22Rv1 (cell line): ENCODE measurements at regions not wholly inside any gene's neighbourhood (a gene's known extent, or its start where the extent isn't known, plus 50 kb on each side); places are given as distances from the start of the nearest gene placed in this dataset.

Experiments
- H3K27ac ChIP-seq: fragments of 450-650 bp; 2 replicates; pipeline ENCODE4 v1.5.1; 2017
- ZFX ChIP-seq: fragments of 450-650 bp; IDR thresholded peaks from 2 replicates; pipeline ENCODE4 v1.6.1; 2017; ENCODE audit warnings: antibody characterized with exemption, borderline replicate concordance
- TF ChIP-seq, protein P1 (sequence below): fragments of 450-650 bp; IDR thresholded peaks from 2 replicates; pipeline ENCODE4 v1.5.1; 2017; ENCODE audit warnings: mild to moderate bottlenecking

DNA sequence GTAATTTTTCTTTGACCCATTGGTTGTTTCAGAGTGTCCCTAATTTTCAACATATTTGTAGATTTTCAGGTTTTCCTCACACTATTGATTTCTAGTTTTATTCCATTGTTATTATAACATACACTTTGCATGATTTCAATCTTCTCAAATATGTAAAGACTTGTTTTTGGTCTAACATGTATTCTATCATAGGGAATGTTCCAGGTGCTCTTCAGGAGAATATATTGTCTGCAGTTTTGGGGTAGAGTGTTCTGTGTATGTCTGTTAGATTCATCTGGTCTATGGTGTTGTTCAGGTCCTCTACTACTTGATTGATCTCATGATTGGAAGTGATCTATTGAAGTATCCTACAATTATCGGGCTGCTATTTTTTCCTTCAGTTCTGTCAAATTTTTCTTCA is 440.9 kb upstream of the MIR17HG start:
- no peak for TF ChIP-seq ZFX
- TF ChIP-seq, protein P1, sequence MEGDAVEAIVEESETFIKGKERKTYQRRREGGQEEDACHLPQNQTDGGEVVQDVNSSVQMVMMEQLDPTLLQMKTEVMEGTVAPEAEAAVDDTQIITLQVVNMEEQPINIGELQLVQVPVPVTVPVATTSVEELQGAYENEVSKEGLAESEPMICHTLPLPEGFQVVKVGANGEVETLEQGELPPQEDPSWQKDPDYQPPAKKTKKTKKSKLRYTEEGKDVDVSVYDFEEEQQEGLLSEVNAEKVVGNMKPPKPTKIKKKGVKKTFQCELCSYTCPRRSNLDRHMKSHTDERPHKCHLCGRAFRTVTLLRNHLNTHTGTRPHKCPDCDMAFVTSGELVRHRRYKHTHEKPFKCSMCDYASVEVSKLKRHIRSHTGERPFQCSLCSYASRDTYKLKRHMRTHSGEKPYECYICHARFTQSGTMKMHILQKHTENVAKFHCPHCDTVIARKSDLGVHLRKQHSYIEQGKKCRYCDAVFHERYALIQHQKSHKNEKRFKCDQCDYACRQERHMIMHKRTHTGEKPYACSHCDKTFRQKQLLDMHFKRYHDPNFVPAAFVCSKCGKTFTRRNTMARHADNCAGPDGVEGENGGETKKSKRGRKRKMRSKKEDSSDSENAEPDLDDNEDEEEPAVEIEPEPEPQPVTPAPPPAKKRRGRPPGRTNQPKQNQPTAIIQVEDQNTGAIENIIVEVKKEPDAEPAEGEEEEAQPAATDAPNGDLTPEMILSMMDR = no peak

DNA sequence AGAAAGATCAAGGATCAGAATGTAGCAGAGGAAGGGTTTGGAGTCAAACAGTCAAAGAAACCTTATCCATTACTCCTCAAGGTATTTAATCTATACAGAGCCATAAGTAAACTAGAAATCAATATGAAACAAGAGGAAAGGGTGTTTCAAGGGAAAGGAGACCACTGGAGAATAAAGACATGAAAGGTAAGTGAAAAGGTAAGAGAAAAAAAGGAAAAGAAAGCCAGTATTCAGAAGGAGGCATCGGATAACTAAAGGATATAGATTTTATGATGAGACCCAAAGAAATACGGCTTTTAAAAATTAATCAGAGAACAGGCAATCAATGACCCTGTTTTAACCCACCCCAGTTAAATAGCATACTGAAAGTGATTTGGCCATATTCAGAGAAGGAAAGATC is 438.7 kb upstream of the MIR17HG start:
- no peak overlapping the region for H3K27ac ChIP-seq
- no peak for TF ChIP-seq ZFX
- TF ChIP-seq, protein P1 = no peak

More for the DNA sequence above, 440.9 kb upstream of the MIR17HG start:
- no peak overlapping the region for H3K27ac ChIP-seq

DNA sequence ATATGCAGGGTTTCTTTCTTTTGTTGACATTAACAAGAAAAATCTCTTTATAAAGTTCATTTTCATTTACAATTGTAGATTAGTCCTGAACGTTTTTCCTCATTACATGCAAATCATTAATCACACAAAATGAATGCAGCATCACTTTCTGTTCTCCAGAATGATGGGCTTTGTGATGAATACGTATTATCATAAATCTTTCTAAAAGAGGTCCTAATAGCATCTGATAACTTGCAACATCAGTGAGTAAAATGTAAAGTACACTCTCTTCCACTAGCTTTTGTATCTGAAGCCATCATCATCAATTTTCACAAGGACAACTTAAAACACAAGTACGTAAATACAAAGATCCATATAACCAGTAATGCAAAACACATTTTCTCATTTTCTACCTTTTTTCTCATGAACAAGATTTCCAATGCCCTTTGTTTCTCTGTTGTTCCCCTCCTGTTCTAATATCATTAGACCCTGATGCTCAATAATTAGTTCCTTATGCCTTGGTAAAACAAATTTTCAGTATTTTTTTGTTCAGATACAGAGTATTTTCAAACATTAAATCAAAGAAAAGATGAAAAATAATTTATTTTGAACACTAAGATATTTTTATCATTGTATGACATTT is 437.4 kb upstream of the MIR17HG start:
- H3K27ac ChIP-seq = no peak overlapping the region
- TF ChIP-seq, protein P1 = no peak
- TF ChIP-seq ZFX = no peak

DNA sequence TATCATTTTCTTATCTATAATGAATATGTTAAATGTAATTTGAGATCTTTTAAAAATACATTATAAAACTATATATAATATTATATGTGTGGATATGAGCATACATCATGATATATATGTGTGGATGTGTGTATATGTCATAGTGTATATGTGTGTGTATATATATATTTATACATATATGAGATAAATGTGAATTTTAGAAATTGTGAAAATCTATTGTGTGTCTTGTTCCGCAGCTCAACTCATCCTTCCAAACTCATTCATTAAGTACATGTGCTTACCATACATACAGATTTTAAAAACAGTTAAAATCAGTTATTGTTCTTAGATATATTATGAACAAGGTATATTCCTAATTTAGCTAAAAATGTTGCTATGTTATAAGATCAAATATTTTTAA is 435.2 kb upstream of the MIR17HG start:
- H3K27ac ChIP-seq = no peak overlapping the region
- TF ChIP-seq, protein P1 = no peak
- no peak for TF ChIP-seq ZFX

DNA sequence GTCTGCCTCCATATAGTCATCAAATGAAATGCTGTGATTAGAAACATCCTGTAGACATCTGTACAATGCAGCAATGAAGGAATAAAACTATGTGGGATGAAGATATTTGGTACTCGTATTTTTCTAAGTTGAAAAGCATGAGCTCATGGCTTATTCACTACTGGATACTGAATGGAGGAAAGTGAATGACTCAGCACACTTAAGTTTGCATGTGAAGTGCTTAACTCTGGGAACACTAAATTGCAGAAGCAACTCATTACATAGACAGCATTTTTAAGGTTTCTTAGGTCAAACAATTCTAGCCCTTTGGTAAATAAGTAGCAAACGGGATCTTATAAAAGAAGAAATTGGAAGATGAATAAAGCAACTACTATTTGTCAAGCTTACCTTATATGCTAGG is 429.0 kb upstream of the MIR17HG start:
- H3K27ac ChIP-seq = no peak overlapping the region

DNA sequence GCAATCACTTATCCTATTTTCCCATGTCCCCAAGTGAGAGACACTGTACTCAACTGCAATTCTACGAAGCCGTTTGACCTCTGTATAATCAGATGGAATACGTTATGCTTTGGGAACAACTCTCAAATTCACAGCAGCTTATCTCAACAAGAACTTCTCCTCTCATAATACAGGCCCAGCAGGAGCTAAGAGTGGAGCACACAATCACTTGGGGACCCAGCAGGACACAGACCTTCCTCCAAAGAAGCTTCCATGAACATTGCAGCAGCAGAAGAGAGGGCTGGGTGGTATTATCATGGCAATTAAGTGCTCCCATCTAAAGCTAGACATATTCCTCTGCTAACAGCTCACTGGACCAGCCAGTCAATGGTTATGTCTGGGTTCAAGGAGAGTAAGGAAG is 428.3 kb upstream of the MIR17HG start:
- TF ChIP-seq, protein P1 = no peak
- no peak overlapping the region for H3K27ac ChIP-seq

More for the DNA sequence above, 429.0 kb upstream of the MIR17HG start:
- TF ChIP-seq, protein P1 = no peak
- no peak for TF ChIP-seq ZFX

DNA sequence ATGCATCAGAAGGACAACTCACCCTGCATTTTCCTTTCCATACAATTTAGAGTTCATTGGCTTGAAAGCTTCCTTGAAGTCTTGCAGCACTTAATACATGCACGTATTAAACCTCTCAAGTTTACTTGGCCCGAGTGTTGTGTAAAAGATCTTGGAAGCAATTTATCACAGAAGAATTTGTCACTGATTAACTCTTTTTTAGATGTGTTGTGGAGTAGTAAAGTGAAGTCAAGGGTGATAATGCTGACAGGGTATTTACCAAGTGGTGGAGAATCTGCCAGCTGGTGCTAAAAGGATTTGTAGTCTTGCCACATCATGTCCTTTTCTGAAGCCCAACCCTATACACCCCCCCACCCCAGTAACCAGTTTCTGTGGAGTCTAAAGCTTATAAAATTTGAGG is 421.0 kb upstream of the MIR17HG start:
- H3K27ac ChIP-seq = no peak overlapping the region
- TF ChIP-seq ZFX = no peak

DNA sequence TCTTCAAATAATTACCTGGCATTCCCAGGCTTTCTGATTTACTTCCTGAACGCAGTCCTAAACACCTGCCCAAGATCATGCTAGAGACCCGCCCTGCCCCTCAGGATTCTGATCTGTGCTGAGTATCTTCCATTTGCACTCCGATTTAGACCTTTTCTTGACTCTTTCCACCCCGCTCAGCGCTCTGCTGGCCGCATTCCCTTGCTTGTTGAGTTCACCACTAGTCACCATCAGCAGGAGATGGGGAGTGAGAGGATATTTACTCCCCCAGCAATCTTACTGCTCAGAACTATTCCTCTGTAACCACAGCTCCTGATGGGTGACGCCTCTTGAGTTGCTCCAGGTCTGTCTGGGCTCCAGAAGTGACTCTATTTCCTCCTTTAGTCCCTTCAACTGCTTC is 419.4 kb upstream of the MIR17HG start:
- H3K27ac ChIP-seq = no peak overlapping the region

More for the DNA sequence above, 419.4 kb upstream of the MIR17HG start:
- TF ChIP-seq ZFX = no peak
- TF ChIP-seq, protein P1 = no peak
